Endothelial cell of umbilical vein (primary cell): ENCODE measurements at regions not wholly inside any gene's neighbourhood (a gene's known extent, or its start where the extent isn't known, plus 50 kb on each side); places are given as distances from the start of the nearest gene placed in this dataset.
A peak's percentile ranks its signal among the peaks of the same experiment; 100 is the strongest.

Experiments used
- BruUV-seq: library from RNA; stranded (reverse); fragments of 400-500 nt; replicated peaks from 2 replicates; lab custom pipeline; 2021; lab: Mats Ljungman, UMichigan
- CTCF ChIA-PET: fragments of 300-600, 350-600 bp; sonication (Branson Sonifier 250); formaldehyde crosslinking; loops from one replicate; lab custom pipeline; 2021; ENCODE audit warnings: antibody characterized with exemption, inconsistent platforms; lab: Charles Lee
- POLR2A ChIA-PET: fragments of 300-600, 350-600 bp; sonication (Branson Sonifier 250); formaldehyde crosslinking; loops from one replicate; lab custom pipeline; 2021; ENCODE audit warnings: antibody characterized with exemption, inconsistent platforms; lab: Charles Lee
- DNase-seq: peaks from one replicate; pipeline ENCODE4 v3.0.0-alpha.2; 2011; ENCODE audit warnings: low read depth, low spot score
- FAIRE-seq: peaks from 2 replicates; lab custom pipeline; 2011; peaks lifted over from hg19 to GRCh38; lab: Jason Lieb, UNC
- H2AFZ ChIP-seq: 2 replicates; pipeline ENCODE4 v1.6.0; 2012; ENCODE audit warnings: low read depth, low read length, control low read depth, inconsistent platforms
- H3K27ac ChIP-seq: 2 replicates; pipeline ENCODE4 v1.5.1; 2011; ENCODE audit warnings: low read depth, mild to moderate bottlenecking, control low read depth, low read length, moderate library complexity; ENCODE audit not compliant: insufficient read depth
- H3K27me3 ChIP-seq, 2 experiments: 2 replicates each; pipeline versions ENCODE4 v1.6.0 to v1.6.1; 2011; ENCODE audit warnings: low read length in 2 of 2, mixed read lengths in 1 of 2; ENCODE audit not compliant: control insufficient read depth in 2 of 2, insufficient read depth in 2 of 2
- H3K36me3 ChIP-seq, 2 experiments: 2 replicates in 1 of 2; 3 replicates in 1 of 2; pipeline ENCODE4 v1.5.1; 2011; ENCODE audit warnings: low read length in 2 of 2, mild to moderate bottlenecking in 1 of 2, moderate library complexity in 1 of 2; ENCODE audit not compliant: control insufficient read depth in 2 of 2, insufficient read depth in 2 of 2; ENCODE audit errors: extremely low read depth in 1 of 2
- H3K4me1 ChIP-seq: 3 replicates; pipeline ENCODE4 v1.5.1; 2011; ENCODE audit warnings: mild to moderate bottlenecking, low read length; ENCODE audit not compliant: control insufficient read depth, insufficient read depth; ENCODE audit errors: extremely low read depth
- H3K4me2 ChIP-seq: 2 replicates; pipeline ENCODE4 v1.6.1; 2011; ENCODE audit warnings: low read length, control low read depth, mixed read lengths; ENCODE audit not compliant: insufficient read depth
- H3K4me3 ChIP-seq, 3 experiments: fragments of 200-600 bp in 1 of 3; sonication (generic), shearing (Covaris generic) in 1 of 3; replicated peaks in 1 of 3; 2 replicates each; pipeline ENCODE4 v1.5.1; 2011 to 2016; ENCODE audit warnings: control low read depth in 3 of 3, low read length in 3 of 3, mild to moderate bottlenecking in 2 of 3, inconsistent platforms in 1 of 3, low read depth in 1 of 3, moderate library complexity in 1 of 3; ENCODE audit not compliant: insufficient read depth in 1 of 3
- H3K79me2 ChIP-seq: 2 replicates; pipeline ENCODE4 v1.6.0; 2012; ENCODE audit warnings: low read length, inconsistent platforms; ENCODE audit not compliant: control insufficient read depth, insufficient read depth
- H3K9ac ChIP-seq: replicated peaks from 2 replicates; pipeline ENCODE3; 2011; ENCODE audit warnings: low read length, control low read depth; ENCODE audit not compliant: insufficient read depth; ENCODE audit errors: extremely low read depth
- H3K9me1 ChIP-seq: replicated peaks from 3 replicates; pipeline ENCODE4 v1.6.0; 2011; ENCODE audit warnings: mild to moderate bottlenecking, low read length; ENCODE audit not compliant: control insufficient read depth, insufficient read depth; ENCODE audit errors: extremely low read depth
- H3K9me3 ChIP-seq: replicated peaks from 2 replicates; pipeline ENCODE4 v1.5.1; 2012; ENCODE audit warnings: low read length, inconsistent platforms; ENCODE audit not compliant: control insufficient read depth, insufficient read depth
- H4K20me1 ChIP-seq: replicated peaks from 2 replicates; pipeline ENCODE3; 2011; ENCODE audit warnings: mild to moderate bottlenecking, low read length; ENCODE audit not compliant: control insufficient read depth, insufficient read depth; ENCODE audit errors: extremely low read depth
- EZH2 ChIP-seq: IDR thresholded peaks from 2 replicates; pipeline ENCODE4 v1.6.1; 2012; ENCODE audit warnings: borderline replicate concordance, low read depth, mild to moderate bottlenecking, moderate library complexity, low read length, inconsistent platforms; ENCODE audit not compliant: severe bottlenecking
- FOS ChIP-seq: IDR thresholded peaks from 2 replicates; pipeline ENCODE4 v1.6.1; 2011; ENCODE audit warnings: mild to moderate bottlenecking, low read length, moderate library complexity, borderline replicate concordance; ENCODE audit not compliant: insufficient read depth
- GATA2 ChIP-seq: IDR thresholded peaks from 2 replicates; pipeline ENCODE4 v1.7.0; 2011; ENCODE audit warnings: low read depth, mild to moderate bottlenecking, moderate library complexity, mixed read lengths, low read length; ENCODE audit not compliant: insufficient read length, insufficient read depth
- JUN ChIP-seq: IDR thresholded peaks from 2 replicates; pipeline ENCODE4 v1.6.1; 2011; ENCODE audit warnings: borderline replicate concordance, low read depth; ENCODE audit not compliant: insufficient read length, insufficient read depth
- MYC ChIP-seq: IDR thresholded peaks from one replicate; pipeline ENCODE4 v1.6.1; 2011; ENCODE audit warnings: mild to moderate bottlenecking, low read depth, low read length
- POLR2A ChIP-seq: IDR thresholded peaks from 2 replicates; pipeline ENCODE4 v1.6.1; 2012; ENCODE audit warnings: low read depth, mild to moderate bottlenecking, control low read depth, low read length
- POLR2AphosphoS5 ChIP-seq: IDR thresholded peaks from 2 replicates; pipeline ENCODE4 v1.6.1; 2012; ENCODE audit warnings: low read depth, mild to moderate bottlenecking, control low read depth, low read length, moderate library complexity; ENCODE audit not compliant: insufficient read depth
- dilution Hi-C: fragments of 300-500 bp; cut with MboI; formaldehyde crosslinking; loops from one replicate; pipeline ENCODE4 v1.15.0; 2019; ENCODE audit warnings: low sequenced_read_pairs; ENCODE audit not compliant: extremely low pct_ligation_motif_present
- intact Hi-C: fragments of 100-400 bp; cut with micrococcal nuclease; formaldehyde crosslinking; loops from one replicate; pipeline ENCODE4 v1.10.0; 2022
- TF ChIP-seq, protein P1 (sequence below), 2 donors: IDR thresholded peaks; 1 replicate in 1 of 2; 2 replicates in 1 of 2; pipeline ENCODE4 v1.5.1; 2011; ENCODE audit warnings: low read length in 2 of 2, mild to moderate bottlenecking in 2 of 2, moderate library complexity in 2 of 2, control low read depth in 1 of 2, inconsistent platforms in 1 of 2, low read depth in 1 of 2; ENCODE audit not compliant: insufficient read depth in 1 of 2; ENCODE audit errors: extremely low read depth in 1 of 2
- TF ChIP-seq, protein P2 (sequence below): IDR thresholded peaks from 2 replicates; pipeline ENCODE4 v1.6.1; 2011; ENCODE audit not compliant: insufficient read depth, insufficient read length

DNA sequence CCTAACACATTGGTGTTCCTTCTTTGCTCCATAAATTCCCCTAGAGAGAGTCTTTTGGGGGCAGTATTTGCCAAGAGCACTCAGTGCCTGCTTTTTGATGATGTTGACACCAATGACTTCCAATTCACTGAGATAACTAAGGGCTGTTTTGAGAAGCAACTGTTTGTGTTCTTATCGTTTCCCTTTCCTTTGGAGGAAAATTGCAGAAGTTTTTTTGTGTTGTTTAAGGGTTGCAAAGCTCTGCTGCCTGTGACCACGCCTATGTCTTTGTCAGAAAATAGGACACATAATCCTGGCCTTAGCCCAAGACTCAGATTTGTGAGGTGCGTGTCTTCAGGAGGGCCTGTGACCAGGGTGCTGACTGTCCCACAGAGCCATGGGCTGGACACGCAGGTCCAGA is 99.6 kb downstream of the FAM43A start:
- POLR2A ChIA-PET = no interaction called here
- dilution Hi-C loops = no loop called here

DNA sequence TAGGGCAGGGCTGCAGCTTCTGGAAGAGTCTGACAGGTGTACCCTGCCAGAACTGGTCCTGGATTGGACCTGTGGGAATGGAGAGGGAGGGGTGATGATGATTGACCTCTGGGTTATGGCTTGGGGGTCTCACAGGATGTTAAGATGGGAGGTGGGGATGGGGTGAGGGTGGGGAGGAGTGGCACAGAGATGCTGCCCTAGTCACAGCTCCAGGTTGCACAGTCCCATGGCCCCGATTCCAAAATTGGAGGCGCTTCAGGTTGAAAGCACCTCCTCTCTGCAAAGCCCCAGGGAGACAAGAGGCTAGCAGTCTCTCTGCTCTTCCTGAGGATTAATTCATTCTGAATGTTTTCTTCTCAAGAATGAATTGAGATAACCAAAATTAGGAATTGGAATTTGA is 101.4 kb downstream of the FAM43A start:
- CTCF ChIA-PET = no interaction called here
- no peaks in the 10 kb centered on the region for H4K20me1 ChIP-seq
- FAIRE-seq = no peak
- no peaks in the 10 kb centered on the region for H3K9me3 ChIP-seq
- no peak for TF ChIP-seq FOS
- no peak for TF ChIP-seq GATA2
- TF ChIP-seq, protein P1, sequence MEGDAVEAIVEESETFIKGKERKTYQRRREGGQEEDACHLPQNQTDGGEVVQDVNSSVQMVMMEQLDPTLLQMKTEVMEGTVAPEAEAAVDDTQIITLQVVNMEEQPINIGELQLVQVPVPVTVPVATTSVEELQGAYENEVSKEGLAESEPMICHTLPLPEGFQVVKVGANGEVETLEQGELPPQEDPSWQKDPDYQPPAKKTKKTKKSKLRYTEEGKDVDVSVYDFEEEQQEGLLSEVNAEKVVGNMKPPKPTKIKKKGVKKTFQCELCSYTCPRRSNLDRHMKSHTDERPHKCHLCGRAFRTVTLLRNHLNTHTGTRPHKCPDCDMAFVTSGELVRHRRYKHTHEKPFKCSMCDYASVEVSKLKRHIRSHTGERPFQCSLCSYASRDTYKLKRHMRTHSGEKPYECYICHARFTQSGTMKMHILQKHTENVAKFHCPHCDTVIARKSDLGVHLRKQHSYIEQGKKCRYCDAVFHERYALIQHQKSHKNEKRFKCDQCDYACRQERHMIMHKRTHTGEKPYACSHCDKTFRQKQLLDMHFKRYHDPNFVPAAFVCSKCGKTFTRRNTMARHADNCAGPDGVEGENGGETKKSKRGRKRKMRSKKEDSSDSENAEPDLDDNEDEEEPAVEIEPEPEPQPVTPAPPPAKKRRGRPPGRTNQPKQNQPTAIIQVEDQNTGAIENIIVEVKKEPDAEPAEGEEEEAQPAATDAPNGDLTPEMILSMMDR (IDR thresholded peaks at IDR 0.05; ENCODE audit: extremely low read depth in 1 of 2, insufficient read depth in 1 of 2, low read depth in 1 of 2, low read length in 2 of 2) = no peak
- no peak for TF ChIP-seq POLR2A
- TF ChIP-seq POLR2AphosphoS5 = no peak
- TF ChIP-seq EZH2 = no peak
- no peak for TF ChIP-seq JUN
- no peak for TF ChIP-seq MYC
- TF ChIP-seq, protein P2, sequence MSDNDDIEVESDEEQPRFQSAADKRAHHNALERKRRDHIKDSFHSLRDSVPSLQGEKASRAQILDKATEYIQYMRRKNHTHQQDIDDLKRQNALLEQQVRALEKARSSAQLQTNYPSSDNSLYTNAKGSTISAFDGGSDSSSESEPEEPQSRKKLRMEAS = no peak
- intact Hi-C loops (no loop called here), dilution Hi-C loops (no loop called here)
- BruUV-seq = no TSS peak
- no peaks in the 10 kb centered on the region for H3K36me3 ChIP-seq
- no peaks in the 10 kb centered on the region for H3K9me1 ChIP-seq
- H3K4me2 ChIP-seq = no peak overlapping the region
- no peak overlapping the region for H3K9ac ChIP-seq
- H3K79me2 ChIP-seq = no peaks in the 10 kb centered on the region
- no peak overlapping the region for H2AFZ ChIP-seq
- no peak overlapping the region for H3K27ac ChIP-seq
- no peak for DNase-seq
- no peaks in the 10 kb centered on the region for H3K4me1 ChIP-seq
- POLR2A ChIA-PET = no interaction called here
- no peak overlapping the region for H3K4me3 ChIP-seq
- H3K27me3 ChIP-seq = no peaks in the 10 kb centered on the region

More for the DNA sequence above, 99.6 kb downstream of the FAM43A start:
- Histone ChIP-seq H3K27me3 (no peaks in the 10 kb centered on the region), H3K79me2 (no peaks in the 10 kb centered on the region), H3K4me3 (no peak overlapping the region), H3K9ac (no peak overlapping the region), H3K9me3 (no peaks in the 10 kb centered on the region), H3K9me1 (no peaks in the 10 kb centered on the region), H3K4me1 (no peaks in the 10 kb centered on the region), H3K36me3 (no peaks in the 10 kb centered on the region), H2AFZ (peak overlapping the region; percentile 2), H3K4me2 (no peak overlapping the region), H4K20me1 (no peaks in the 10 kb centered on the region), H3K27ac (no peak overlapping the region)
- no TSS peak for BruUV-seq
- intact Hi-C loops = no loop called here
- CTCF ChIA-PET = interaction anchor here (1.0 kb wide), 1 partner anchor 70 kb away, joined by 3 read pairs; no protein-coding TSS in a partner anchor
- TF ChIP-seq, protein P1 (IDR thresholded peaks at IDR 0.05; ENCODE audit: extremely low read depth in 1 of 2, insufficient read depth in 1 of 2, low read depth in 1 of 2, low read length in 2 of 2) = no peak
- TF ChIP-seq, protein P2 = no peak
- TF ChIP-seq POLR2A (no peak), MYC (no peak), JUN (no peak), FOS (no peak)
- peak; percentile 32 for DNase-seq
- FAIRE-seq = no peak
